Central memory CD4-positive, alpha-beta T cell (primary cell): ENCODE measurements at regions not wholly inside any gene's neighbourhood (a gene's known extent, or its start where the extent isn't known, plus 50 kb on each side); places are given as distances from the start of the nearest gene placed in this dataset.

Source experiments
- DNase-seq: peaks from one replicate; pipeline ENCODE4 v3.0.0; 2022

- no peak for DNase-seq
Measured at GRCh38 chr15:97729270-97729669, 231.2 kb upstream of the ARRDC4 start.

GRCh38 chr15:97730315-97730714 is 230.2 kb upstream of the ARRDC4 start:
- DNase-seq: no peak

GRCh38 chr15:97731859-97732258 is 228.6 kb upstream of the ARRDC4 start:
- DNase-seq: no peak

GRCh38 chr15:97733373-97733772 is 227.1 kb upstream of the ARRDC4 start:
- DNase-seq: no peak

- no peak for DNase-seq
Measured at GRCh38 chr15:97736748-97737147, 223.8 kb upstream of the ARRDC4 start.

GRCh38 chr15:97745481-97746071 is 214.9 kb upstream of the ARRDC4 start:
- DNase-seq: no peak

- no peak for DNase-seq
Measured at GRCh38 chr15:97747342-97747741, 213.2 kb upstream of the ARRDC4 start.

- DNase-seq: no peak
Measured at GRCh38 chr15:97748576-97748975, 211.9 kb upstream of the ARRDC4 start.

- DNase-seq: no peak
Measured at GRCh38 chr15:97750060-97750459, 210.4 kb upstream of the ARRDC4 start.

GRCh38 chr15:97755726-97756125 is 204.8 kb upstream of the ARRDC4 start:
- no peak for DNase-seq

GRCh38 chr15:97759363-97759762 is 201.1 kb upstream of the ARRDC4 start:
- no peak for DNase-seq

GRCh38 chr15:97761110-97761509 is 199.4 kb upstream of the ARRDC4 start:
- no peak for DNase-seq

- no peak for DNase-seq
Measured at GRCh38 chr15:97783240-97783639, 177.3 kb upstream of the ARRDC4 start.

- no peak for DNase-seq
Measured at GRCh38 chr15:97786741-97787140, 173.8 kb upstream of the ARRDC4 start.

- no peak for DNase-seq
Measured at GRCh38 chr15:97790180-97790579, 170.3 kb upstream of the ARRDC4 start.

GRCh38 chr15:97791824-97792792 is 168.4 kb upstream of the ARRDC4 start:
- DNase-seq: no peak

GRCh38 chr15:97804950-97805349 is 155.6 kb upstream of the ARRDC4 start:
- no peak for DNase-seq

GRCh38 chr15:97806766-97807165 is 153.7 kb upstream of the ARRDC4 start:
- DNase-seq: no peak

GRCh38 chr15:97815835-97816234 is 144.7 kb upstream of the ARRDC4 start:
- no peak for DNase-seq

GRCh38 chr15:97817276-97817890 is 143.1 kb upstream of the ARRDC4 start:
- DNase-seq: no peak

- DNase-seq: no peak
Measured at GRCh38 chr15:97836003-97836402, 124.5 kb upstream of the ARRDC4 start.

- DNase-seq: no peak
Measured at GRCh38 chr15:97837896-97838295, 122.6 kb upstream of the ARRDC4 start.

- no peak for DNase-seq
Measured at GRCh38 chr15:97838606-97839210, 121.8 kb upstream of the ARRDC4 start.
